Panc1 (cell line): ENCODE measurements at regions not wholly inside any gene's neighbourhood (a gene's known extent, or its start where the extent isn't known, plus 50 kb on each side); places are given as distances from the start of the nearest gene placed in this dataset.

ENCODE experiments used
- ATAC-seq: fragments of 200-7000 bp; cut with Tn5 transposase; 2 replicates; pipeline ENCODE4 v1.9.1; 2020; ENCODE audit warnings: mild to moderate bottlenecking, moderate library complexity
- BruUV-seq: library from RNA; stranded (reverse); fragments of 400-500 nt; replicated peaks from 2 replicates; lab custom pipeline; 2021; lab: Mats Ljungman, UMichigan
- CTCF ChIA-PET: fragments of 300-600 bp; sonication (Branson Sonifier 250); formaldehyde crosslinking; loops from one replicate; lab custom pipeline; 2022; ENCODE audit warnings: antibody characterized with exemption; lab: Charles Lee
- POLR2A ChIA-PET: fragments of 300-600 bp; sonication (Branson Sonifier 250); formaldehyde crosslinking; loops from one replicate; lab custom pipeline; 2022; ENCODE audit warnings: antibody characterized with exemption; lab: Charles Lee
- DNase-seq: peaks from one replicate; pipeline ENCODE4 v3.0.0-alpha.2; 2010; ENCODE audit warnings: low read depth, low spot score
- H3K27ac ChIP-seq: 2 replicates; pipeline ENCODE4 v1.5.1; 2011; ENCODE audit warnings: mild to moderate bottlenecking, low read length, inconsistent platforms
- H3K27me3 ChIP-seq: fragments of 200-500 bp; sonication (Bioruptor generic); 2 replicates; pipeline ENCODE4 v1.6.0; 2014; ENCODE audit warnings: low read length, inconsistent platforms; ENCODE audit not compliant: control insufficient read depth, insufficient read depth
- H3K36me3 ChIP-seq: fragments of 200-500 bp; sonication (Bioruptor generic); 2 replicates; pipeline ENCODE4 v1.5.1; 2014; ENCODE audit warnings: inconsistent platforms, mild to moderate bottlenecking, low read length, moderate library complexity; ENCODE audit not compliant: control insufficient read depth, insufficient read depth
- H3K4me1 ChIP-seq: 2 replicates; pipeline ENCODE4 v1.5.1; 2011; ENCODE audit warnings: inconsistent platforms, mild to moderate bottlenecking, low read length, moderate library complexity; ENCODE audit not compliant: control insufficient read depth, insufficient read depth
- H3K4me3 ChIP-seq, 2 experiments: 2 replicates each; pipeline ENCODE4 v1.5.1; 2011 to 2012; ENCODE audit warnings: low read depth in 2 of 2, low read length in 2 of 2, mild to moderate bottlenecking in 2 of 2, inconsistent platforms in 1 of 2, moderate library complexity in 1 of 2
- H3K9me3 ChIP-seq: fragments of 200-500 bp; sonication (Bioruptor generic); 2 replicates; pipeline ENCODE4 v1.5.1; 2014; ENCODE audit warnings: low read depth, mild to moderate bottlenecking, inconsistent platforms, low read length, moderate library complexity; ENCODE audit not compliant: control insufficient read depth, insufficient read depth
- POLR2AphosphoS5 ChIP-seq: IDR thresholded peaks from 2 replicates; pipeline ENCODE4 v1.6.1; 2012; ENCODE audit warnings: mild to moderate bottlenecking, low read depth, low read length, moderate library complexity
- SIN3A ChIP-seq: IDR thresholded peaks from 2 replicates; pipeline ENCODE4 v1.6.1; 2012; ENCODE audit warnings: low read depth, mild to moderate bottlenecking, low read length, moderate library complexity, borderline replicate concordance; ENCODE audit not compliant: insufficient read depth
- TCF7L2 ChIP-seq: IDR thresholded peaks from 2 replicates; pipeline ENCODE4 v1.6.1; 2011; ENCODE audit warnings: mild to moderate bottlenecking, low read depth, low read length, inconsistent platforms
- in situ Hi-C: cut with HindIII; loops from 2 replicates; pipeline ENCODE4 v1.10.0; 2016; ENCODE audit warnings: low sequenced_read_pairs, low pct_unique_long_range_greater_than_20kb
- intact Hi-C: fragments of 100-400 bp; cut with micrococcal nuclease; formaldehyde crosslinking; loops from one replicate; pipeline ENCODE4 v1.10.0; 2022; ENCODE audit not compliant: unreplicated experiment
- TF ChIP-seq, protein P1 (sequence below): fragments of 450-650 bp; IDR thresholded peaks from 2 replicates; pipeline ENCODE4 v1.5.1; 2017; ENCODE audit warnings: mild to moderate bottlenecking
- TF ChIP-seq, protein P2 (sequence below), 2 experiments: IDR thresholded peaks; 2 replicates each; pipeline ENCODE4 v1.6.1; 2011 to 2012; ENCODE audit warnings: low read depth in 2 of 2, control low read depth in 1 of 2, low read length in 1 of 2, mild to moderate bottlenecking in 1 of 2, moderate library complexity in 1 of 2; ENCODE audit not compliant: insufficient read depth in 1 of 2

DNA sequence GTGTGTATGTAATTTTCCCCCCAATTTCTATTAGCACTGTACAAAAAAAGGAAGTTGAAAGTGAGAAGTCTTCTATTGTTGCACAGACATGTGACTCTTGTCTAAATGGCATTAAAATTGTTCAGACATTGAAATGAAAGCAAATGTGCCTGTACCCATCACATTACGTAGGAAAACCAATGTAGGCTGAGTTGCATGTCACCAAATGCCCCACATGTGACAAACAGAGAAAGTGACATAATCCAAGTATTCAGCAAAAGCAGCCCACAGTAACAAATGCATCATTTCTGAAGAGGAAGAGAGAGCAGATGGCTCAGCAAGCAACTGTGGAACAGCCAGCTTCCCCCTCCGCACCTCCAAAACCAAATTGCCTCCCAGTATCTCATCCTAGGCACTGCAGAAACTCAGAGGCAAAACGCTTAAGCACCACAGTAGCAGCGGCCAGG lies 161.5 kb upstream of the NR4A3 start:
- ATAC-seq (no peak), DNase-seq (no peak)
- intact Hi-C loops (no loop called here), in situ Hi-C loops (no loop called here)
- Histone ChIP-seq H3K9me3 (no peaks in the 10 kb centered on the region), H3K4me1 (no peaks in the 10 kb centered on the region), H3K4me3 (no peak overlapping the region), H3K27ac (no peak overlapping the region), H3K27me3 (no peaks in the 10 kb centered on the region), H3K36me3 (no peaks in the 10 kb centered on the region)
- BruUV-seq = no TSS peak
- ChIA-PET CTCF (no interaction called here), POLR2A (no interaction called here)
- TF ChIP-seq SIN3A = no peak
- TF ChIP-seq, protein P1, sequence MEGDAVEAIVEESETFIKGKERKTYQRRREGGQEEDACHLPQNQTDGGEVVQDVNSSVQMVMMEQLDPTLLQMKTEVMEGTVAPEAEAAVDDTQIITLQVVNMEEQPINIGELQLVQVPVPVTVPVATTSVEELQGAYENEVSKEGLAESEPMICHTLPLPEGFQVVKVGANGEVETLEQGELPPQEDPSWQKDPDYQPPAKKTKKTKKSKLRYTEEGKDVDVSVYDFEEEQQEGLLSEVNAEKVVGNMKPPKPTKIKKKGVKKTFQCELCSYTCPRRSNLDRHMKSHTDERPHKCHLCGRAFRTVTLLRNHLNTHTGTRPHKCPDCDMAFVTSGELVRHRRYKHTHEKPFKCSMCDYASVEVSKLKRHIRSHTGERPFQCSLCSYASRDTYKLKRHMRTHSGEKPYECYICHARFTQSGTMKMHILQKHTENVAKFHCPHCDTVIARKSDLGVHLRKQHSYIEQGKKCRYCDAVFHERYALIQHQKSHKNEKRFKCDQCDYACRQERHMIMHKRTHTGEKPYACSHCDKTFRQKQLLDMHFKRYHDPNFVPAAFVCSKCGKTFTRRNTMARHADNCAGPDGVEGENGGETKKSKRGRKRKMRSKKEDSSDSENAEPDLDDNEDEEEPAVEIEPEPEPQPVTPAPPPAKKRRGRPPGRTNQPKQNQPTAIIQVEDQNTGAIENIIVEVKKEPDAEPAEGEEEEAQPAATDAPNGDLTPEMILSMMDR = no peak
- TF ChIP-seq TCF7L2 = no peak
- TF ChIP-seq POLR2AphosphoS5 = no peak
- TF ChIP-seq, protein P2, sequence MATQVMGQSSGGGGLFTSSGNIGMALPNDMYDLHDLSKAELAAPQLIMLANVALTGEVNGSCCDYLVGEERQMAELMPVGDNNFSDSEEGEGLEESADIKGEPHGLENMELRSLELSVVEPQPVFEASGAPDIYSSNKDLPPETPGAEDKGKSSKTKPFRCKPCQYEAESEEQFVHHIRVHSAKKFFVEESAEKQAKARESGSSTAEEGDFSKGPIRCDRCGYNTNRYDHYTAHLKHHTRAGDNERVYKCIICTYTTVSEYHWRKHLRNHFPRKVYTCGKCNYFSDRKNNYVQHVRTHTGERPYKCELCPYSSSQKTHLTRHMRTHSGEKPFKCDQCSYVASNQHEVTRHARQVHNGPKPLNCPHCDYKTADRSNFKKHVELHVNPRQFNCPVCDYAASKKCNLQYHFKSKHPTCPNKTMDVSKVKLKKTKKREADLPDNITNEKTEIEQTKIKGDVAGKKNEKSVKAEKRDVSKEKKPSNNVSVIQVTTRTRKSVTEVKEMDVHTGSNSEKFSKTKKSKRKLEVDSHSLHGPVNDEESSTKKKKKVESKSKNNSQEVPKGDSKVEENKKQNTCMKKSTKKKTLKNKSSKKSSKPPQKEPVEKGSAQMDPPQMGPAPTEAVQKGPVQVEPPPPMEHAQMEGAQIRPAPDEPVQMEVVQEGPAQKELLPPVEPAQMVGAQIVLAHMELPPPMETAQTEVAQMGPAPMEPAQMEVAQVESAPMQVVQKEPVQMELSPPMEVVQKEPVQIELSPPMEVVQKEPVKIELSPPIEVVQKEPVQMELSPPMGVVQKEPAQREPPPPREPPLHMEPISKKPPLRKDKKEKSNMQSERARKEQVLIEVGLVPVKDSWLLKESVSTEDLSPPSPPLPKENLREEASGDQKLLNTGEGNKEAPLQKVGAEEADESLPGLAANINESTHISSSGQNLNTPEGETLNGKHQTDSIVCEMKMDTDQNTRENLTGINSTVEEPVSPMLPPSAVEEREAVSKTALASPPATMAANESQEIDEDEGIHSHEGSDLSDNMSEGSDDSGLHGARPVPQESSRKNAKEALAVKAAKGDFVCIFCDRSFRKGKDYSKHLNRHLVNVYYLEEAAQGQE (IDR thresholded peaks at IDR 0.05; ENCODE audit: insufficient read depth in 1 of 2, low read depth in 2 of 2, low read length in 1 of 2) = no peak

DNA sequence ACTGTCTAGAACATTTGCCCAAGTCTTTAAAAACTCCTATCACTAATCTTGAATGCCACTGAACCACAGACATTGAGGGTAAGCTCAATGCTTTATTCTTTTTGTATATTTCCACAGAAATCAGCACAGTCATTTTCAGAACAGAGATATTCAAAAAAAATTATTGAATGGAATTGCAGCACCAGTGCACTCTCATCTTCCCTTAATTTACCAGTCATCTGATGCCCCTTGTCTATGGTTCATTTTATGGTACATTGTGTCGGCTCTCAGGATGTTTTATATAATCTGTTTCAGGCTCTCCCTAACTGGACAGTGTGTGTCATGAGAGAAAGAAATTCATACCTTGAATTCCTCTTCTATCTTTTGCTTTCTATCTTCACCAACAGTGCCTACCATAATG lies 158.4 kb upstream of the NR4A3 start:
- intact Hi-C loops (no loop called here), in situ Hi-C loops (no loop called here)
- H3K4me3 ChIP-seq = no peak overlapping the region
- H3K9me3 ChIP-seq = no peaks in the 10 kb centered on the region
- no peak overlapping the region for H3K27ac ChIP-seq
- ATAC-seq (no peak), DNase-seq (no peak)
- no peaks in the 10 kb centered on the region for H3K36me3 ChIP-seq
- TF ChIP-seq, protein P1 = no peak
- TF ChIP-seq SIN3A = no peak
- no TSS peak for BruUV-seq
- no peaks in the 10 kb centered on the region for H3K4me1 ChIP-seq
- H3K27me3 ChIP-seq = no peaks in the 10 kb centered on the region
- CTCF ChIA-PET = no interaction called here
- POLR2A ChIA-PET = no interaction called here

DNA sequence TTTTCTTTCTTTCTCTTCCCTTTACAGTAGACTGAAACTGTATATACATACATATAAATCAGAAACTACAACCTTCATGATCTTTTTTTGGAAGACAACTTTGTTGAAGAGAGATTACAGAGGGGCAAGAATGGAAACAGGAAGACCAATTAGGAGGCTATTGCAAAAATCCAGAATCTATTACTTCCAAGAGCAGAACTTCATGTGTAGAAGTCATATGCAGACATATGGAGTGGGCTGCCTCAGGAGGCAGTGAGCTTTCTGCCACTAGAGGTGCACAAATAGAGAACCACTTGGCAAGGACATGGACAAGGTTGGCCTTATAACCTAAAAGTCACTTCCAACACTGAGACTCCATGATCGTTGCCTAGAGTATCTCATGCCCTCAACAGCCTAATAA lies 157.8 kb upstream of the NR4A3 start:
- H3K4me1 ChIP-seq = no peaks in the 10 kb centered on the region
- no peaks in the 10 kb centered on the region for H3K27me3 ChIP-seq
- ChIA-PET POLR2A (no interaction called here), CTCF (no interaction called here)
- no peaks in the 10 kb centered on the region for H3K9me3 ChIP-seq
- in situ Hi-C loops = no loop called here
- BruUV-seq = no TSS peak
- intact Hi-C loops = no loop called here
- no peaks in the 10 kb centered on the region for H3K36me3 ChIP-seq
- TF ChIP-seq, protein P1 = no peak
- TF ChIP-seq SIN3A = no peak
- TF ChIP-seq, protein P2 (IDR thresholded peaks at IDR 0.05; ENCODE audit: insufficient read depth in 1 of 2, low read depth in 2 of 2, low read length in 1 of 2) = no peak
- TF ChIP-seq POLR2AphosphoS5 = no peak
- DNase-seq = no peak
- no peak overlapping the region for H3K4me3 ChIP-seq
- H3K27ac ChIP-seq = no peak overlapping the region
- no peak for ATAC-seq
